ENCODE measurements at regions not wholly inside any gene's neighbourhood (a gene's known extent, or its start where the extent isn't known, plus 50 kb on each side); places are given as distances from the start of the nearest gene placed in this dataset.
"Not testable (repeated sequence)": the region's sequence is repeated elsewhere in the genome, so short reads cannot be mapped to it uniquely, and the experiment has no call there.

GRCh38 chr21:35274923-35275322 lies 225.8 kb upstream of the RUNX1 start:
- TF ChIP-seq CTCF (IDR thresholded peaks at IDR 0.05; ENCODE audit: low read depth, low read length): no peak
- DNase-seq (ENCODE audit: low read depth, low spot score): no peak
- H3K4me3 ChIP-seq (ENCODE audit: low read depth, low read length): no peak overlapping the region
- in situ Hi-C loops (cut with HindIII; ENCODE audit: low sequenced_read_pairs): no loop called here

- no peak for DNase-seq (ENCODE audit: low read depth, low spot score)
- in situ Hi-C loops (cut with HindIII; ENCODE audit: low sequenced_read_pairs): no loop called here
- no peak overlapping the region for H3K4me3 ChIP-seq (ENCODE audit: low read depth, low read length)
- no peak for TF ChIP-seq CTCF (IDR thresholded peaks at IDR 0.05; ENCODE audit: low read depth, low read length)
Measured at GRCh38 chr21:35274090-35274489, 225.0 kb upstream of the RUNX1 start.

GRCh38 chr21:35273333-35273732 lies 224.2 kb upstream of the RUNX1 start:
- no peak for DNase-seq (ENCODE audit: low read depth, low spot score)
- no peak for TF ChIP-seq CTCF (IDR thresholded peaks at IDR 0.05; ENCODE audit: low read depth, low read length)
- H3K4me3 ChIP-seq (ENCODE audit: low read depth, low read length): no peak overlapping the region
- in situ Hi-C loops (cut with HindIII; ENCODE audit: low sequenced_read_pairs): no loop called here

GRCh38 chr21:35271344-35272118 lies 222.4 kb upstream of the RUNX1 start:
- in situ Hi-C loops (cut with HindIII; ENCODE audit: low sequenced_read_pairs); H3K4me3 ChIP-seq (ENCODE audit: low read depth, low read length); DNase-seq (ENCODE audit: low read depth, low spot score): not testable (repeated sequence)

GRCh38 chr21:35268817-35269216 lies 219.7 kb upstream of the RUNX1 start:
- no peak for DNase-seq (ENCODE audit: low read depth, low spot score)
- in situ Hi-C loops (cut with HindIII; ENCODE audit: low sequenced_read_pairs): no loop called here
- no peak for TF ChIP-seq CTCF (IDR thresholded peaks at IDR 0.05; ENCODE audit: low read depth, low read length)
- no peak overlapping the region for H3K4me3 ChIP-seq (ENCODE audit: low read depth, low read length)

- no peak for TF ChIP-seq CTCF (IDR thresholded peaks at IDR 0.05; ENCODE audit: low read depth, low read length)
- DNase-seq (ENCODE audit: low read depth, low spot score): no peak
- in situ Hi-C loops (cut with HindIII; ENCODE audit: low sequenced_read_pairs): no loop called here
- H3K4me3 ChIP-seq (ENCODE audit: low read depth, low read length): no peak overlapping the region
Measured at GRCh38 chr21:35268261-35268660, 219.2 kb upstream of the RUNX1 start.

GRCh38 chr21:35266546-35266945 lies 217.4 kb upstream of the RUNX1 start:
- H3K4me3 ChIP-seq (ENCODE audit: low read depth, low read length): no peak overlapping the region
- in situ Hi-C loops (cut with HindIII; ENCODE audit: low sequenced_read_pairs): no loop called here
- DNase-seq (ENCODE audit: low read depth, low spot score): no peak
- TF ChIP-seq CTCF (IDR thresholded peaks at IDR 0.05; ENCODE audit: low read depth, low read length): no peak
